ENCODE measurements at regions not wholly inside any gene's neighbourhood (a gene's known extent, or its start where the extent isn't known, plus 50 kb on each side); places are given as distances from the start of the nearest gene placed in this dataset.

GRCh38 chr12:34396861-34397590, 374.7 kb downstream of the ALG10 start:
- no peaks in the 10 kb centered on the region for H3K27me3 ChIP-seq (ENCODE audit: control insufficient read depth, insufficient read depth, low read length)

GRCh38 chr12:34397591-34398365, 375.5 kb downstream of the ALG10 start:
- Histone ChIP-seq H3K4me3 (ENCODE audit: low read depth, low read length) (no peak overlapping the region), H3K36me3 (ENCODE audit: control insufficient read depth, insufficient read depth, low read length) (no peaks in the 10 kb centered on the region), H3K27me3 (ENCODE audit: control insufficient read depth, insufficient read depth, low read length) (no peaks in the 10 kb centered on the region)
- TF ChIP-seq, protein P1, sequence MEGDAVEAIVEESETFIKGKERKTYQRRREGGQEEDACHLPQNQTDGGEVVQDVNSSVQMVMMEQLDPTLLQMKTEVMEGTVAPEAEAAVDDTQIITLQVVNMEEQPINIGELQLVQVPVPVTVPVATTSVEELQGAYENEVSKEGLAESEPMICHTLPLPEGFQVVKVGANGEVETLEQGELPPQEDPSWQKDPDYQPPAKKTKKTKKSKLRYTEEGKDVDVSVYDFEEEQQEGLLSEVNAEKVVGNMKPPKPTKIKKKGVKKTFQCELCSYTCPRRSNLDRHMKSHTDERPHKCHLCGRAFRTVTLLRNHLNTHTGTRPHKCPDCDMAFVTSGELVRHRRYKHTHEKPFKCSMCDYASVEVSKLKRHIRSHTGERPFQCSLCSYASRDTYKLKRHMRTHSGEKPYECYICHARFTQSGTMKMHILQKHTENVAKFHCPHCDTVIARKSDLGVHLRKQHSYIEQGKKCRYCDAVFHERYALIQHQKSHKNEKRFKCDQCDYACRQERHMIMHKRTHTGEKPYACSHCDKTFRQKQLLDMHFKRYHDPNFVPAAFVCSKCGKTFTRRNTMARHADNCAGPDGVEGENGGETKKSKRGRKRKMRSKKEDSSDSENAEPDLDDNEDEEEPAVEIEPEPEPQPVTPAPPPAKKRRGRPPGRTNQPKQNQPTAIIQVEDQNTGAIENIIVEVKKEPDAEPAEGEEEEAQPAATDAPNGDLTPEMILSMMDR (IDR thresholded peaks at IDR 0.05; ENCODE audit: insufficient read depth, low read length, severe bottlenecking), result no peak
- FAIRE-seq, result no peak
- DNase-seq (ENCODE audit: low read depth), result no peak

More at GRCh38 chr12:34396861-34397590, 374.7 kb downstream of the ALG10 start:
- H3K36me3 ChIP-seq (ENCODE audit: control insufficient read depth, insufficient read depth, low read length), result no peaks in the 10 kb centered on the region
- FAIRE-seq, result no peak
- H3K4me3 ChIP-seq (ENCODE audit: low read depth, low read length), result no peak overlapping the region
- TF ChIP-seq, protein P1 (IDR thresholded peaks at IDR 0.05; ENCODE audit: insufficient read depth, low read length, severe bottlenecking), result no peak
- no peak for DNase-seq (ENCODE audit: low read depth)

DNA sequence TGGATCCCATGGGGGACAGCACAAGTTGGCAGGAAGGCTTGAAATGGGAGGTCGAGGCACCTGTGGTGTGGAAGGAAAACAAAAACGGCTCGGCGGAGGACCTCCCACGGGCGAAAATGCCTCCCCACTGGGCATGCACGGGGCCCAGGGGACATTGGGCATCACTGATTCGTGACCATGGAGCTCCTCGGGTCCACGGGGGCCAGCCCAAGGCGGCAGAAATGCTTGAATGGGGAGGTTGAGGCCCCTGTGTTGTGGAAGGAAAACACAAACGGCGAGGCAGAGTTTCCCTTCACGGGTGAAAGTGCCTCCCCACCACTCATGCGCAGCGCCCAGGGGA, 376.0 kb downstream of the ALG10 start:
- no peak overlapping the region for H3K4me3 ChIP-seq (ENCODE audit: low read depth, low read length)
- no peaks in the 10 kb centered on the region for H3K27me3 ChIP-seq (ENCODE audit: control insufficient read depth, insufficient read depth, low read length)
- no peak for FAIRE-seq

DNA sequence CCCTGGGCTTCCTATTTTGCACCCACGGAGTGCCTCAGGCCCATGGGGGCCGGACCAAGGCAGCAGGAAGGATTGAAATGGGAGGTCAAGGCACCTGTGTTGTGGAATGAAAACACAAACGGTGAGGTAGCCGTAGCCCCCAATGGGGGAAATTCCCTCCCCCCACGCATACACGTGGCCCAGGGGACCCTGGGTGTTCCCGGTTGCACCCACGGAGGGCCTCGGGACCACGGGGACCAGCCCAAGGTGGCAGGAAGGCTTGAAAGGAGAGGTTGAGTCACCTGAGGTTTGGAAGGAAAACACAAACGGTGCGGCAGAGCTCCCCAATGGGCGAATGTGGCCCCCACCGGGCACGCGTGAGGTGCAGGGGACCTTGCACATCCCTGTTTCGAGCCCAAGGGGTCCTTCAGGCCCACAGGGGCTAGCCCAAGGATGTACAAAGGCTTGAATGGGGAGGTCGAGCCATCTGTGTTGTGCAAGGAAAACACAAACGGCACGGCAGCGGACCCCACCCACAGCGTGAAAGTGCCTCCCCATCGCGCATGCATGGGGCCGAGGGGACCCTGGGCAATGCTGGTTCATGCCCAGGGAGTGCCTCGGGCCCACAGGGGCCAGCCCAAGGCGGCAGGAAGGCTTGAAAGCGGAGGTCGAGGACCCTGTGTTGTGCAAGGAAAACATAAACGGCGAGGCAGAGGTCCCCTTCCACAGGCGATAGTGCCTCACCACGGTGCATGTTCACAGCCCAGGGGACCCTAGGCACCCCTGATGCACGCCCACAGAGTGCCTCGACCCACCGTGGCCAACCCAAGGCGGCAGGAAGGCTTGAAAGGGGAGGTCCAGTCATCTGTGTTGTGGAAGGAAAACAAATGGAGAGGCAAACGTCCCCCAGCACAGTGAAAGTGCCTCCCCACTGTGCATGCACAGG, 376.7 kb downstream of the ALG10 start:
- DNase-seq (ENCODE audit: low read depth), result no peak
- FAIRE-seq, result no peak

More for the DNA sequence above, 376.0 kb downstream of the ALG10 start:
- no peaks in the 10 kb centered on the region for H3K36me3 ChIP-seq (ENCODE audit: control insufficient read depth, insufficient read depth, low read length)
- DNase-seq (ENCODE audit: low read depth), result no peak
- TF ChIP-seq, protein P1 (IDR thresholded peaks at IDR 0.05; ENCODE audit: insufficient read depth, low read length, severe bottlenecking), result no peak

More for the DNA sequence above, 376.7 kb downstream of the ALG10 start:
- H3K4me3 ChIP-seq (ENCODE audit: low read depth, low read length), result no peak overlapping the region
- TF ChIP-seq, protein P1 (IDR thresholded peaks at IDR 0.05; ENCODE audit: insufficient read depth, low read length, severe bottlenecking), result no peak
- H3K36me3 ChIP-seq (ENCODE audit: control insufficient read depth, insufficient read depth, low read length), result no peaks in the 10 kb centered on the region
- no peaks in the 10 kb centered on the region for H3K27me3 ChIP-seq (ENCODE audit: control insufficient read depth, insufficient read depth, low read length)
